ENCODE measurements at regions not wholly inside any gene's neighbourhood (a gene's known extent, or its start where the extent isn't known, plus 50 kb on each side); places are given as distances from the start of the nearest gene placed in this dataset.

DNA sequence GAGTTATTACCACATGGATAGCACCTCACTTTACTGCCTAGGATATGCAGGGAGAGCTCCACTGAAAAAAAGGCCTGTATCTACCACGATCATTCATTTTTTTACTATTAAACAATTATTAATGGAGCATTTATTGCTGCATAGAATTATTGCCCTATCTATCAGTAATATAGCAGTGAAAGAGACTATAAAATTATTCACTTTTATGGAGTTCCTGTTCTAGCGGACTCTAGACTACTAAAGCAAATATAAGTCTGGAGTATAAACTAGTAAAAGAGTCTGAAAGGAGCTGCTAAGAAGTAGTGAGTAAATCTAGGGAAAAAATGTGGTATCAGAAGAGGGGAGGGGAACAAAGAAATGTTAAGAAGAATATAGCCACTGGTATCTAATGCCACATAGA lies 150.4 kb upstream of the CYLC2 start:
- H3K9me3 ChIP-seq, result no peaks in the 10 kb centered on the region
- H3K4me3 ChIP-seq (replicated peaks in 1 of 3), result no peak overlapping the region
- 87 to 92% methylated on average over 2 of the region's 2 CpGs for WGBS, 2 donors
- DNase-seq, result no peak
- intact Hi-C loops (cut with DNase I), result loop anchor here (10.0 kb wide), 1 partner anchor 60 kb away; no protein-coding TSS in a partner anchor
- TF ChIP-seq, protein P1, sequence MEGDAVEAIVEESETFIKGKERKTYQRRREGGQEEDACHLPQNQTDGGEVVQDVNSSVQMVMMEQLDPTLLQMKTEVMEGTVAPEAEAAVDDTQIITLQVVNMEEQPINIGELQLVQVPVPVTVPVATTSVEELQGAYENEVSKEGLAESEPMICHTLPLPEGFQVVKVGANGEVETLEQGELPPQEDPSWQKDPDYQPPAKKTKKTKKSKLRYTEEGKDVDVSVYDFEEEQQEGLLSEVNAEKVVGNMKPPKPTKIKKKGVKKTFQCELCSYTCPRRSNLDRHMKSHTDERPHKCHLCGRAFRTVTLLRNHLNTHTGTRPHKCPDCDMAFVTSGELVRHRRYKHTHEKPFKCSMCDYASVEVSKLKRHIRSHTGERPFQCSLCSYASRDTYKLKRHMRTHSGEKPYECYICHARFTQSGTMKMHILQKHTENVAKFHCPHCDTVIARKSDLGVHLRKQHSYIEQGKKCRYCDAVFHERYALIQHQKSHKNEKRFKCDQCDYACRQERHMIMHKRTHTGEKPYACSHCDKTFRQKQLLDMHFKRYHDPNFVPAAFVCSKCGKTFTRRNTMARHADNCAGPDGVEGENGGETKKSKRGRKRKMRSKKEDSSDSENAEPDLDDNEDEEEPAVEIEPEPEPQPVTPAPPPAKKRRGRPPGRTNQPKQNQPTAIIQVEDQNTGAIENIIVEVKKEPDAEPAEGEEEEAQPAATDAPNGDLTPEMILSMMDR (IDR thresholded peaks at IDR 0.05), result no peak
- TF ChIP-seq POLR2A (IDR thresholded peaks at IDR 0.05), result no peak
- H3K36me3 ChIP-seq, result no peaks in the 10 kb centered on the region
- H3K27ac ChIP-seq, result no peak overlapping the region
- no peaks in the 10 kb centered on the region for H3K27me3 ChIP-seq
- no peaks in the 10 kb centered on the region for H3K4me1 ChIP-seq

DNA sequence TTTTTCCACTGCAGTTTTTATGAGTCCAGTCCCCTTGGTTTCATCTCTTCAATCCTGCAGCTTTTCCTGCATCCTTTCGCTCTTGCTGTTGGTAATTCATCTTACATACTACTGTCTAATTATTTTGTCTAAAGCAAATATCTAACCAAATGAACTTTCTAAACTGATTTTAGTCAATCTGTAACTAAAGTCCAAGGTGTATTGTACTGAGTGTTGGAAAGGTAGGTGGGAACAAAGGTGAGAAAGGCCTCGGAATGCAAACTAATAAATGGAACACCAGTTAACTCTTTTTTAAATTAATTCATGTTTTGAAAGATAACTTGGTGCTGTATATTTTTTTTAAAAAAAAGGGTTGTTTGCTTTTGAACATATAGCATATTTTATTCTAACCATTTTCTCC lies 152.7 kb upstream of the CYLC2 start:
- 81 to 90% methylated on average over 2 of the region's 2 CpGs for WGBS, 2 donors
- no peak for TF ChIP-seq POLR2A (IDR thresholded peaks at IDR 0.05)
- TF ChIP-seq, protein P1 (IDR thresholded peaks at IDR 0.05), result no peak
- Histone ChIP-seq H3K27ac (no peak overlapping the region), H3K4me1 (no peaks in the 10 kb centered on the region), H3K4me3 (replicated peaks in 1 of 3) (no peak overlapping the region), H3K36me3 (no peaks in the 10 kb centered on the region), H3K9me3 (no peaks in the 10 kb centered on the region), H3K27me3 (no peaks in the 10 kb centered on the region)
- no peak for DNase-seq
- intact Hi-C loops (cut with DNase I), result loop anchor here (10.0 kb wide), 1 partner anchor 58 kb away; no protein-coding TSS in a partner anchor

DNA sequence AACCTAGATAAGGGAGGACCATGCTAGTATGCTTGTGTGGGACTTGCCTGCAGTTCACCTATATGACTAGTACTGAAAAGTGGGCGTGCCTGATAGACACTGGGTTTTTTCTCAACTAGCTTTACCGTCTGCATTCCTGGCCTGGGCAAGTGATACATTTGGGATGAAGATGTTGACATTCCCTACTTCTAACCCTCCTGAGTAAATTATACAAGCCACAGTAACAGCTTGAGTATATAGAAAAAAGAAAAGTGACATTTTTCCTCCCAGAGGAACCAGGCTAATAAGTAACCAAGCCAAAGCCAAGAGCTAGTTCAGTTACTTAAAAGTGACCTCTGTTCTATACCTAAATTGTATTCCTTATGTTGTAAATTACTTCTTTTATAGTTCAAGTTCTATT lies 153.8 kb upstream of the CYLC2 start:
- Histone ChIP-seq H3K4me3 (replicated peaks in 1 of 3) (no peak overlapping the region), H3K36me3 (no peaks in the 10 kb centered on the region), H3K27ac (no peak overlapping the region), H3K9me3 (no peaks in the 10 kb centered on the region), H3K4me1 (no peaks in the 10 kb centered on the region), H3K27me3 (no peaks in the 10 kb centered on the region)
- DNase-seq, result no peak
- intact Hi-C loops (cut with DNase I), result loop anchor here (10.0 kb wide), 1 partner anchor 57 kb away; no protein-coding TSS in a partner anchor
- no peak for TF ChIP-seq POLR2A (IDR thresholded peaks at IDR 0.05)
- TF ChIP-seq, protein P1 (IDR thresholded peaks at IDR 0.05), result no peak
- 56 to 65% methylated on average over 2 of the region's 2 CpGs for WGBS, 2 donors

DNA sequence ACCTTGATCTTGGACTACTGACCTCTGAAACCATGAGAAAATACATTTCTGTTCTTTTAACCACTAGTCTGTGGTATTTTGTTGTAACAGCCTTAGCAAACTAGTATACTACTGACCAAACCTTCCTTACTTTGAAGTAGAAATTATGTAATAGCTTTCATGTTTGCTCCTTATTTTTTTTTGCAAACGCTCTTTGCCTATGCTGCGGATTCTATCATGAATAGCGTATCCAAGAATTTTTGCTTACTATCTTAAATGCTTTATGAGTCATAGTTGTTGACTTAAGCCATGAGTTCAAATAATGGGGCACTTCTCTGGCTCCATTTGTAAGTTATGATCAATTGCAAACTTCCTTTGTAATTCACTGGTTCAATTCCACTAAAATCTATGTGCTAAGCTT lies 154.8 kb upstream of the CYLC2 start:
- Histone ChIP-seq H3K27ac (no peak overlapping the region), H3K4me3 (replicated peaks in 1 of 3) (no peak overlapping the region), H3K36me3 (no peaks in the 10 kb centered on the region), H3K27me3 (no peaks in the 10 kb centered on the region), H3K9me3 (no peaks in the 10 kb centered on the region), H3K4me1 (no peaks in the 10 kb centered on the region)
- intact Hi-C loops (cut with DNase I), result loop anchor here (10.0 kb wide), 1 partner anchor 56 kb away; no protein-coding TSS in a partner anchor
- no peak for TF ChIP-seq POLR2A (IDR thresholded peaks at IDR 0.05)
- TF ChIP-seq, protein P1 (IDR thresholded peaks at IDR 0.05), result no peak
- DNase-seq, result no peak
- WGBS, 2 donors, result 93% methylated on average over 3 of the region's 3 CpGs

DNA sequence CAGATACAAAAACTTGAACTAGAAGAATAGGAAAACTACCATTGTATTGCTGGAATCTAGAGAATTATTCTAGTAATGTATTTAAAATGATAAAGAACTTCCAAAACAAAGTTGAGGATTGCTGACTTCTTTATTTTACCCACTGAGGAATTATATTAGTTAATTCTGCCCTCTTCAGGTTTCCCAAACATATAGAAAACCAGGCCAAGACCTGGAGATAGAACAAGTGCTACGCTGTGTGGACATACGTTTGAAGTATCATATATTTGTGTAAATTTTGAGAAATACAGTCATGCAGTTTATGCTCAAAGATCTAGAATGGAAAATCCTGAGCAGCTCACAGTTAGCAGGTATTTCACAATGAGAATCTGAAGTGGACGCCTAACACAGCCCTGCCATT lies 162.3 kb upstream of the CYLC2 start:
- Histone ChIP-seq H3K27ac (no peak overlapping the region), H3K9me3 (no peaks in the 10 kb centered on the region), H3K4me3 (replicated peaks in 1 of 3) (no peak overlapping the region), H3K27me3 (no peaks in the 10 kb centered on the region), H3K36me3 (no peaks in the 10 kb centered on the region), H3K4me1 (no peaks in the 10 kb centered on the region)
- no peak for TF ChIP-seq POLR2A (IDR thresholded peaks at IDR 0.05)
- TF ChIP-seq, protein P1 (IDR thresholded peaks at IDR 0.05), result no peak
- no peak for DNase-seq
- 80 to 87% methylated on average over 3 of the region's 3 CpGs for WGBS, 2 donors
- intact Hi-C loops (cut with DNase I), result no loop called here

Measured in thyroid gland (tissue), 4 donors.